SHP77 (cell line): ENCODE measurements at regions not wholly inside any gene's neighbourhood (a gene's known extent, or its start where the extent isn't known, plus 50 kb on each side); places are given as distances from the start of the nearest gene placed in this dataset.
A peak's percentile ranks its signal among the peaks of the same experiment; 100 is the strongest.
"Not testable (repeated sequence)": the region's sequence is repeated elsewhere in the genome, so short reads cannot be mapped to it uniquely, and the experiment has no call there.

Experiments
- DNase-seq, 2 experiments: peaks; one replicate each; lab custom pipeline; 2025; lab: John Stamatoyannopoulos, UW

- DNase-seq, result no peak
Measured at GRCh38 chr2:155022531-155022930, 324.0 kb downstream of the KCNJ3 start.

- DNase-seq, result no peak
Measured at GRCh38 chr2:155021618-155022017, 323.1 kb downstream of the KCNJ3 start.

GRCh38 chr2:155020246-155020645 is 321.8 kb downstream of the KCNJ3 start:
- no peak for DNase-seq

- DNase-seq, result no peak
Measured at GRCh38 chr2:155010925-155011324, 312.4 kb downstream of the KCNJ3 start.

- DNase-seq, result no peak
Measured at GRCh38 chr2:154995361-154995760, 296.9 kb downstream of the KCNJ3 start.

GRCh38 chr2:154992826-154993225 is 294.3 kb downstream of the KCNJ3 start:
- peak in 1 of 2 experiments; percentile 3 for DNase-seq

GRCh38 chr2:154978710-154979109 is 280.2 kb downstream of the KCNJ3 start:
- DNase-seq, result no peak

GRCh38 chr2:154978244-154978643 is 279.7 kb downstream of the KCNJ3 start:
- DNase-seq, result no peak

GRCh38 chr2:154974041-154974440 is 275.5 kb downstream of the KCNJ3 start:
- no peak for DNase-seq

- DNase-seq, result no peak
Measured at GRCh38 chr2:154963511-154963910, 265.0 kb downstream of the KCNJ3 start.

- no peak for DNase-seq
Measured at GRCh38 chr2:154961676-154962075, 263.2 kb downstream of the KCNJ3 start.

- DNase-seq, result no peak
Measured at GRCh38 chr2:154960802-154961583, 262.5 kb downstream of the KCNJ3 start.

- no peak for DNase-seq
Measured at GRCh38 chr2:154952346-154952980, 254.0 kb downstream of the KCNJ3 start.

- DNase-seq, result not testable (repeated sequence)
Measured at GRCh38 chr2:154947416-154947815, 248.9 kb downstream of the KCNJ3 start.

- DNase-seq, result no peak
Measured at GRCh38 chr2:154945984-154946383, 247.5 kb downstream of the KCNJ3 start.

- DNase-seq, result no peak
Measured at GRCh38 chr2:154941379-154941778, 242.9 kb downstream of the KCNJ3 start.

GRCh38 chr2:154934213-154934612 is 235.7 kb downstream of the KCNJ3 start:
- DNase-seq, result no peak

GRCh38 chr2:154924531-154924930 is 226.0 kb downstream of the KCNJ3 start:
- no peak for DNase-seq

- DNase-seq, result no peak
Measured at GRCh38 chr2:154914561-154914960, 216.1 kb downstream of the KCNJ3 start.

- no peak for DNase-seq
Measured at GRCh38 chr2:154912215-154912614, 213.7 kb downstream of the KCNJ3 start.

- DNase-seq, result no peak
Measured at GRCh38 chr2:154911729-154912128, 213.2 kb downstream of the KCNJ3 start.

- no peak for DNase-seq
Measured at GRCh38 chr2:154910701-154911100, 212.2 kb downstream of the KCNJ3 start.

- no peak for DNase-seq
Measured at GRCh38 chr2:154908327-154908726, 209.8 kb downstream of the KCNJ3 start.
